GM12891 (cell line): ENCODE measurements at regions not wholly inside any gene's neighbourhood (a gene's known extent, or its start where the extent isn't known, plus 50 kb on each side); places are given as distances from the start of the nearest gene placed in this dataset.

Experiments used
- PAX5 ChIP-seq: IDR thresholded peaks from 2 replicates; pipeline ENCODE4 v1.6.1; 2011; ENCODE audit warnings: low read length, moderate library complexity, mild to moderate bottlenecking; ENCODE audit not compliant: insufficient read depth, severe bottlenecking
- POLR2A ChIP-seq: IDR thresholded peaks from 2 replicates; pipeline ENCODE4 v1.6.1; 2011; ENCODE audit warnings: low read depth, low read length, control low read depth

DNA sequence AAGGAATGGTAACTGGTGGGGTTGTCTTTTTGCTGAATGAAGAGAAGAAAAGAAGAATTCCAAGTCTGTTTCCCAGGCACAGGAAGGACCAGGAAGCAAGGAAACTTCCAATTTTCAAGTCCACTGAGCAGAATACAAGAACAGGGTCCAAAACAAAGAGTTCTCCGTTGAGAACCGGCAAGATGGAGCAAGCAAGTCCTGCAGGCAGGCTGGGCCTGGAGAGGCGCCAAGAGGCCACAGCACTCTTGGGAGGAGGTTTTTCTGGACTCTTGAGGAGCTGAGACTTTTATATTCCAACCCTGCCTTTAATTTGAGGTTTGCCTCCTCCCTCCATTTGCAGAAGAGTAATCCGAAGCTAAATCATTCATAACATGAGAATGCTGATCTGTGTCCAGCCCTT, 224.5 kb downstream of the IKZF2 start:
- TF ChIP-seq POLR2A = no peak
- no peak for TF ChIP-seq PAX5
